ENCODE measurements at regions not wholly inside any gene's neighbourhood (a gene's known extent, or its start where the extent isn't known, plus 50 kb on each side); places are given as distances from the start of the nearest gene placed in this dataset.
"Not testable (repeated sequence)": the region's sequence is repeated elsewhere in the genome, so short reads cannot be mapped to it uniquely, and the experiment has no call there.

GRCh38 chr20:39778431-39778830, 816.3 kb downstream of the DHX35 start:
- no peak for DNase-seq (ENCODE audit: low spot score)

- no peak for DNase-seq (ENCODE audit: low spot score)
Measured at GRCh38 chr20:39777610-39778009, 815.5 kb downstream of the DHX35 start.

- DNase-seq (ENCODE audit: low spot score) = no peak
Measured at GRCh38 chr20:39775110-39775509, 813.0 kb downstream of the DHX35 start.

GRCh38 chr20:39773380-39774000, 811.3 kb downstream of the DHX35 start:
- DNase-seq (ENCODE audit: low spot score) = no peak

GRCh38 chr20:39767352-39767751, 805.2 kb downstream of the DHX35 start:
- no peak for DNase-seq (ENCODE audit: low spot score)

- no peak for DNase-seq (ENCODE audit: low spot score)
Measured at GRCh38 chr20:39766333-39766732, 804.2 kb downstream of the DHX35 start.

GRCh38 chr20:39762716-39763115, 800.6 kb downstream of the DHX35 start:
- no peak for DNase-seq (ENCODE audit: low spot score)

- DNase-seq (ENCODE audit: low spot score) = no peak
Measured at GRCh38 chr20:39758876-39759275, 796.7 kb downstream of the DHX35 start.

GRCh38 chr20:39756828-39757227, 794.7 kb downstream of the DHX35 start:
- DNase-seq (ENCODE audit: low spot score) = no peak

- no peak for DNase-seq (ENCODE audit: low spot score)
Measured at GRCh38 chr20:39756369-39756768, 794.2 kb downstream of the DHX35 start.

GRCh38 chr20:39752262-39752876, 790.2 kb downstream of the DHX35 start:
- DNase-seq (ENCODE audit: low spot score) = no peak

GRCh38 chr20:39751557-39752137, 789.5 kb downstream of the DHX35 start:
- DNase-seq (ENCODE audit: low spot score) = no peak

- DNase-seq (ENCODE audit: low spot score) = no peak
Measured at GRCh38 chr20:39745380-39745779, 783.2 kb downstream of the DHX35 start.

GRCh38 chr20:39738651-39739050, 776.5 kb downstream of the DHX35 start:
- no peak for DNase-seq (ENCODE audit: low spot score)

GRCh38 chr20:39736434-39737327, 774.5 kb downstream of the DHX35 start:
- DNase-seq (ENCODE audit: low spot score) = no peak

GRCh38 chr20:39725513-39725912, 763.4 kb downstream of the DHX35 start:
- DNase-seq (ENCODE audit: low spot score) = not testable (repeated sequence)

GRCh38 chr20:39719293-39719692, 757.1 kb downstream of the DHX35 start:
- no peak for DNase-seq (ENCODE audit: low spot score)

- no peak for DNase-seq (ENCODE audit: low spot score)
Measured at GRCh38 chr20:39717936-39718335, 755.8 kb downstream of the DHX35 start.

- DNase-seq (ENCODE audit: low spot score) = no peak
Measured at GRCh38 chr20:39716796-39717341, 754.7 kb downstream of the DHX35 start.

GRCh38 chr20:39713076-39713840, 751.1 kb downstream of the DHX35 start:
- DNase-seq (ENCODE audit: low spot score) = no peak

- DNase-seq (ENCODE audit: low spot score) = no peak
Measured at GRCh38 chr20:39706184-39706663, 744.1 kb downstream of the DHX35 start.

All from cerebellar cortex (tissue), 1 donor.